Lower leg skin (tissue), 3 donors: ENCODE measurements at regions not wholly inside any gene's neighbourhood (a gene's known extent, or its start where the extent isn't known, plus 50 kb on each side); places are given as distances from the start of the nearest gene placed in this dataset.

Experiments used
- POLR2A ChIP-seq, 2 donors: fragments of 450-650 bp; IDR thresholded peaks; one replicate each; pipeline ENCODE4 v1.6.1; 2016 to 2017; ENCODE audit warnings: antibody characterized with exemption in 2 of 2, mild to moderate bottlenecking in 1 of 2, moderate library complexity in 1 of 2
- TF ChIP-seq, protein P1 (sequence below), 3 donors: fragments of 450-650 bp; IDR thresholded peaks; one replicate each; pipeline ENCODE4 v1.5.1; 2016; ENCODE audit warnings: antibody characterized with exemption in 3 of 3, mild to moderate bottlenecking in 3 of 3, moderate library complexity in 2 of 3

- no peak for TF ChIP-seq POLR2A (IDR thresholded peaks at IDR 0.05)
- TF ChIP-seq, protein P1, sequence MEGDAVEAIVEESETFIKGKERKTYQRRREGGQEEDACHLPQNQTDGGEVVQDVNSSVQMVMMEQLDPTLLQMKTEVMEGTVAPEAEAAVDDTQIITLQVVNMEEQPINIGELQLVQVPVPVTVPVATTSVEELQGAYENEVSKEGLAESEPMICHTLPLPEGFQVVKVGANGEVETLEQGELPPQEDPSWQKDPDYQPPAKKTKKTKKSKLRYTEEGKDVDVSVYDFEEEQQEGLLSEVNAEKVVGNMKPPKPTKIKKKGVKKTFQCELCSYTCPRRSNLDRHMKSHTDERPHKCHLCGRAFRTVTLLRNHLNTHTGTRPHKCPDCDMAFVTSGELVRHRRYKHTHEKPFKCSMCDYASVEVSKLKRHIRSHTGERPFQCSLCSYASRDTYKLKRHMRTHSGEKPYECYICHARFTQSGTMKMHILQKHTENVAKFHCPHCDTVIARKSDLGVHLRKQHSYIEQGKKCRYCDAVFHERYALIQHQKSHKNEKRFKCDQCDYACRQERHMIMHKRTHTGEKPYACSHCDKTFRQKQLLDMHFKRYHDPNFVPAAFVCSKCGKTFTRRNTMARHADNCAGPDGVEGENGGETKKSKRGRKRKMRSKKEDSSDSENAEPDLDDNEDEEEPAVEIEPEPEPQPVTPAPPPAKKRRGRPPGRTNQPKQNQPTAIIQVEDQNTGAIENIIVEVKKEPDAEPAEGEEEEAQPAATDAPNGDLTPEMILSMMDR (IDR thresholded peaks at IDR 0.05) = no peak
These were observed 858.1 kb upstream of the ADAMTS5 start for GRCh38 chr21:27825035-27825434.
